Gastroesophageal sphincter (tissue), 4 donors: ENCODE measurements at regions not wholly inside any gene's neighbourhood (a gene's known extent, or its start where the extent isn't known, plus 50 kb on each side); places are given as distances from the start of the nearest gene placed in this dataset.

ENCODE experiments used
- ATAC-seq: fragments of 150-250 bp; one replicate; pipeline ENCODE4 v1.9.1; 2016; ENCODE audit warnings: mild to moderate bottlenecking, moderate library complexity
- H3K27ac ChIP-seq, 4 donors: fragments of 200-600 bp; sonication (generic) in 3 of 4; 1 replicate in 3 of 4; 2 replicates in 1 of 4; pipeline ENCODE4 v1.5.1; 2016 to 2019
- H3K27me3 ChIP-seq: fragments of 200-600 bp; sonication (generic); one replicate; pipeline ENCODE4 v1.5.1; 2019
- H3K36me3 ChIP-seq, 2 donors: fragments of 200-600 bp; sonication (generic); one replicate each; pipeline ENCODE4 v1.5.1; 2019; ENCODE audit warnings: control low read depth in 1 of 2
- H3K4me1 ChIP-seq, 3 donors: fragments of 200-600 bp; sonication (generic); 1 replicate in 2 of 3; 2 replicates in 1 of 3; pipeline ENCODE4 v1.5.1; 2016 to 2019; ENCODE audit warnings: control low read depth in 2 of 3
- H3K4me3 ChIP-seq, 2 donors: fragments of 200-600 bp; sonication (generic); one replicate each; pipeline ENCODE4 v1.5.1; 2019; ENCODE audit warnings: mild to moderate bottlenecking in 1 of 2, moderate library complexity in 1 of 2
- H3K9me3 ChIP-seq, 3 donors: fragments of 200-600 bp; sonication (generic); one replicate each; pipeline ENCODE4 v1.5.1; 2017 to 2019; ENCODE audit warnings: control low read depth in 2 of 3
- CTCF ChIP-seq, 4 experiments: fragments of 200-600 bp in 2 of 4; fragments of 450-650 bp in 2 of 4; sonication (generic) in 1 of 4; IDR thresholded peaks; one replicate each; pipeline ENCODE4 v1.5.1; 2017 to 2019; ENCODE audit warnings: antibody characterized with exemption in 4 of 4, mild to moderate bottlenecking in 2 of 4, moderate library complexity in 2 of 4
- EP300 ChIP-seq: sonication (generic); formaldehyde crosslinking; IDR thresholded peaks from one replicate; pipeline ENCODE4 v1.6.1; 2017; ENCODE audit warnings: antibody characterized with exemption, mild to moderate bottlenecking
- POLR2A ChIP-seq, 2 donors: fragments of 450-650 bp; IDR thresholded peaks; one replicate each; pipeline ENCODE4 v1.6.1; 2017; ENCODE audit warnings: antibody characterized with exemption in 2 of 2, mild to moderate bottlenecking in 2 of 2, moderate library complexity in 1 of 2
- POLR2AphosphoS5 ChIP-seq: sonication (generic); formaldehyde crosslinking; IDR thresholded peaks from one replicate; pipeline ENCODE4 v1.6.1; 2017; ENCODE audit warnings: antibody characterized with exemption
- WGBS, 2 donors: methylation state at CpG; one replicate each; pipeline ENCODE4 v1.1.5; 2018; ENCODE audit warnings: low coverage in 1 of 2; 5-methylcytosine and 5-hydroxymethylcytosine counted together

DNA sequence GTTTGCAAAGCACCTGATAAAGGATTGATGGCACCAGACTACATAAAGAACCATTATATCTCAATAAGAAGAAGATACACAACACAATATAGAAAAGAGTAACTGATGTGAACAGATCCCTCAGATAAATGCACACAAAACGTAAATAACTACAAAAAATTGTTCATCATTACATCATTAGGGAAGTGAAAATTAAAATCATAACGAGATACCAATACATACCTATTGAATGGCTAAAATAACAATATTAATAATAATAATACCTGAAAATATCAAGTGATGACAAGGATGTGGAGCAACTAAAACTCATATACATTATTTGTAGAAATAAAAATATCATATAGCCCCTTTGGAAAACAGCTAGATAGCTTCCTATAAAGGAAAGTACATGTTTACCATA lies 469.5 kb downstream of the DMRTA1 start:
- TF ChIP-seq EP300 (no peak), CTCF (IDR thresholded peaks at IDR 0.05) (no peak), POLR2A (IDR thresholded peaks at IDR 0.05) (no peak), POLR2AphosphoS5 (no peak)
- WGBS, 2 donors, result 47 to 70% methylated on average over 2 of the region's 2 CpGs
- Histone ChIP-seq H3K4me1 (no peaks in the 10 kb centered on the region), H3K9me3 (no peaks in the 10 kb centered on the region), H3K36me3 (no peaks in the 10 kb centered on the region), H3K4me3 (no peak overlapping the region), H3K27me3 (no peaks in the 10 kb centered on the region), H3K27ac (no peak overlapping the region)
- ATAC-seq, result no peak

GRCh38 chr9:22919423-22919822 lies 472.8 kb downstream of the DMRTA1 start:
- H3K9me3 ChIP-seq, result no peaks in the 10 kb centered on the region
- H3K27me3 ChIP-seq, result no peaks in the 10 kb centered on the region
- no peaks in the 10 kb centered on the region for H3K36me3 ChIP-seq
- H3K4me3 ChIP-seq, result no peak overlapping the region
- WGBS, 2 donors, result 60 to 70% methylated on average over 1 of the region's 1 CpG
- TF ChIP-seq POLR2A (IDR thresholded peaks at IDR 0.05), result no peak
- no peak for ATAC-seq
- H3K27ac ChIP-seq, result no peak overlapping the region
- no peaks in the 10 kb centered on the region for H3K4me1 ChIP-seq

GRCh38 chr9:22921742-22922141 lies 475.1 kb downstream of the DMRTA1 start:
- no peaks in the 10 kb centered on the region for H3K36me3 ChIP-seq
- no peaks in the 10 kb centered on the region for H3K27me3 ChIP-seq
- no peaks in the 10 kb centered on the region for H3K9me3 ChIP-seq
- no peaks in the 10 kb centered on the region for H3K4me1 ChIP-seq
- no peak overlapping the region for H3K27ac ChIP-seq
- TF ChIP-seq POLR2AphosphoS5, result no peak
- TF ChIP-seq CTCF (IDR thresholded peaks at IDR 0.05), result no peak
- TF ChIP-seq EP300, result no peak
- TF ChIP-seq POLR2A (IDR thresholded peaks at IDR 0.05), result no peak
- no peak for ATAC-seq
- 21 to 73% methylated on average over 1 to 3 of the region's 3 CpGs for WGBS, 2 donors
- no peak overlapping the region for H3K4me3 ChIP-seq

DNA sequence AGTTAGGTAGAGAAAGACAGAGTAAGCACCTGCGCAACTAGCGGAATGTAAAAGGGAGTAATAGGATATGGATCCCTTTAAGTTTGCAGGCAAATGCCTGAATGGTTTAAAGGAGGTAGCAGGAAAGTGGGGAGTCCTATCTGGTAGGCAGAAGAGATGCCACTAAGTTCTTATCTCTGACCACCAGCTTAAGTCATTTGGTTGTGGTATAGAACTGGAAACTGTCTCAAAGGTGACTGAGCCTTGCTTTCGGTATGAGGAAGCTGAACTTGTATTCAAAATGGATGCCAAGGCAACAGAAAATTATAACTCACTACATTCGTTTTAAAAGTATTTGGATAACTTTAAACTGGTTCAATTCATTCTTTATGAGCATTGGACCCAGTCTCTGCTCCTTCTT lies 475.6 kb downstream of the DMRTA1 start:
- Histone ChIP-seq H3K4me1 (no peaks in the 10 kb centered on the region), H3K27me3 (no peaks in the 10 kb centered on the region), H3K27ac (no peak overlapping the region), H3K4me3 (no peak overlapping the region), H3K36me3 (no peaks in the 10 kb centered on the region), H3K9me3 (no peaks in the 10 kb centered on the region)
- TF ChIP-seq CTCF (IDR thresholded peaks at IDR 0.05) (no peak), EP300 (no peak), POLR2A (IDR thresholded peaks at IDR 0.05) (no peak), POLR2AphosphoS5 (no peak)
- WGBS, 2 donors, result 70 to 78% methylated on average over 2 to 4 of the region's 4 CpGs
- no peak for ATAC-seq

DNA sequence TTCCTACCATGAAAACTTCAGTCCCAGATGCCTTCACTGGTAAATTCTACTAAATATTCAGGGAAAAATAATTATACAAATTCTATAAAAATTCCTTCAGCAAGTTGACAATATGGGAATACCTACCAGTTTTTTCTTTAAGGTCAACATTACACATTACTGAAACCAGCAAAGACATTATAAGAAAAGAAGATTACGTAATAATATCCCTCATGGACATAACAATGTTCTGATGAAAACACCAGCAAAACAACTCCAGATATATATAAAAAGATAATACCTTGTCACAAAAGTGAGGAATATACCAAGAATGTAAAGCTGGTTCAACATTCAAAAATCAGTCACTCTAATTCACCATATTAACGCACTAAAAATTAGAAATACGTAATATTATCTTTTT lies 507.9 kb downstream of the DMRTA1 start:
- no peak for TF ChIP-seq CTCF (IDR thresholded peaks at IDR 0.05)
- no peak for TF ChIP-seq POLR2AphosphoS5
- no peak for TF ChIP-seq POLR2A (IDR thresholded peaks at IDR 0.05)
- TF ChIP-seq EP300, result no peak
- H3K4me3 ChIP-seq, result no peak overlapping the region
- no peaks in the 10 kb centered on the region for H3K9me3 ChIP-seq
- 94 to 96% methylated on average over 3 of the region's 3 CpGs for WGBS, 2 donors
- H3K27me3 ChIP-seq, result no peaks in the 10 kb centered on the region
- H3K4me1 ChIP-seq, result no peaks in the 10 kb centered on the region
- no peaks in the 10 kb centered on the region for H3K36me3 ChIP-seq
- H3K27ac ChIP-seq, result no peak overlapping the region
- ATAC-seq, result no peak

- ATAC-seq, result no peak
- H3K36me3 ChIP-seq, result no peaks in the 10 kb centered on the region
- H3K9me3 ChIP-seq, result no peaks in the 10 kb centered on the region
- 74 to 76% methylated on average over 2 to 5 of the region's 5 CpGs for WGBS, 2 donors
- no peak overlapping the region for H3K4me3 ChIP-seq
- no peak for TF ChIP-seq EP300
- H3K27ac ChIP-seq, result no peak overlapping the region
- H3K4me1 ChIP-seq, result no peaks in the 10 kb centered on the region
- H3K27me3 ChIP-seq, result no peaks in the 10 kb centered on the region
These were observed 508.3 kb downstream of the DMRTA1 start for GRCh38 chr9:22954964-22955363.
